ENCODE measurements at regions not wholly inside any gene's neighbourhood (a gene's known extent, or its start where the extent isn't known, plus 50 kb on each side); places are given as distances from the start of the nearest gene placed in this dataset.
"Not testable (repeated sequence)": the region's sequence is repeated elsewhere in the genome, so short reads cannot be mapped to it uniquely, and the experiment has no call there.

- Histone ChIP-seq H3K27me3 (ENCODE audit: control insufficient read depth, insufficient read depth, low read length) (no peaks in the 10 kb centered on the region), H3K36me3 (ENCODE audit: control insufficient read depth, insufficient read depth, low read length) (no peaks in the 10 kb centered on the region), H3K27ac (ENCODE audit: low read length) (no peak overlapping the region), H3K4me3 (ENCODE audit: low read length) (no peak overlapping the region), H3K4me1 (ENCODE audit: control insufficient read depth, insufficient read depth, low read length) (no peaks in the 10 kb centered on the region; the same call in 1 of the 2 replicates), H3K9me3 (ENCODE audit: control insufficient read depth, insufficient read depth, low read length) (no peaks in the 10 kb centered on the region)
- no CpG with 5 or more reads among the region's 2 CpGs for WGBS (ENCODE audit: insufficient coverage, insufficient read length)
- peak; percentile 45 for DNase-seq (ENCODE audit: low read depth, low spot score)
Measured at GRCh38 chr14:99995700-99996356, 69.4 kb upstream of the EVL start.

- Histone ChIP-seq H3K4me1 (ENCODE audit: control insufficient read depth, insufficient read depth, low read length) (no peaks in the 10 kb centered on the region; the same call in 1 of the 2 replicates), H3K9me3 (ENCODE audit: control insufficient read depth, insufficient read depth, low read length) (no peaks in the 10 kb centered on the region), H3K27me3 (ENCODE audit: control insufficient read depth, insufficient read depth, low read length) (no peaks in the 10 kb centered on the region), H3K4me3 (ENCODE audit: low read length) (no peak overlapping the region), H3K27ac (ENCODE audit: low read length) (no peak overlapping the region), H3K36me3 (ENCODE audit: control insufficient read depth, insufficient read depth, low read length) (no peaks in the 10 kb centered on the region)
- no peak for DNase-seq (ENCODE audit: low read depth, low spot score)
- 100% methylated on average over 1 of the region's 5 CpGs for WGBS (ENCODE audit: insufficient coverage, insufficient read length)
Measured at GRCh38 chr14:99996951-99997571, 68.2 kb upstream of the EVL start.

- not testable (repeated sequence) for H3K27me3 ChIP-seq (ENCODE audit: control insufficient read depth, insufficient read depth, low read length); H3K4me3 ChIP-seq (ENCODE audit: low read length); H3K4me1 ChIP-seq (ENCODE audit: control insufficient read depth, insufficient read depth, low read length); H3K9me3 ChIP-seq (ENCODE audit: control insufficient read depth, insufficient read depth, low read length); H3K36me3 ChIP-seq (ENCODE audit: control insufficient read depth, insufficient read depth, low read length); H3K27ac ChIP-seq (ENCODE audit: low read length); DNase-seq (ENCODE audit: low read depth, low spot score)
- no CpG with 5 or more reads among the region's 15 CpGs for WGBS (ENCODE audit: insufficient coverage, insufficient read length)
Measured at GRCh38 chr14:100000398-100000797, 64.8 kb upstream of the EVL start.

GRCh38 chr14:100004392-100004791, 60.8 kb upstream of the EVL start:
- H3K27ac ChIP-seq (ENCODE audit: low read length) = no peak overlapping the region
- H3K27me3 ChIP-seq (ENCODE audit: control insufficient read depth, insufficient read depth, low read length) = no peaks in the 10 kb centered on the region
- H3K36me3 ChIP-seq (ENCODE audit: control insufficient read depth, insufficient read depth, low read length) = no peaks in the 10 kb centered on the region
- H3K4me1 ChIP-seq (ENCODE audit: control insufficient read depth, insufficient read depth, low read length) = no peaks in the 10 kb centered on the region; the same call in 1 of the 2 replicates
- H3K4me3 ChIP-seq (ENCODE audit: low read length) = no peak overlapping the region
- no CpG with 5 or more reads among the region's 1 CpG for WGBS (ENCODE audit: insufficient coverage, insufficient read length)
- H3K9me3 ChIP-seq (ENCODE audit: control insufficient read depth, insufficient read depth, low read length) = peaks cover 1% of the 10 kb centered on the region; the same call in 1 of the 2 replicates
- peak; percentile 13 for DNase-seq (ENCODE audit: low read depth, low spot score)

GRCh38 chr14:100007254-100007653, 58.0 kb upstream of the EVL start:
- Histone ChIP-seq H3K4me1 (ENCODE audit: control insufficient read depth, insufficient read depth, low read length) (no peaks in the 10 kb centered on the region), H3K27me3 (ENCODE audit: control insufficient read depth, insufficient read depth, low read length) (no peaks in the 10 kb centered on the region), H3K27ac (ENCODE audit: low read length) (no peak overlapping the region), H3K36me3 (ENCODE audit: control insufficient read depth, insufficient read depth, low read length) (no peaks in the 10 kb centered on the region), H3K9me3 (ENCODE audit: control insufficient read depth, insufficient read depth, low read length) (peaks cover 1% of the 10 kb centered on the region; the same call in 1 of the 2 replicates), H3K4me3 (ENCODE audit: low read length) (no peak overlapping the region)
- no peak for DNase-seq (ENCODE audit: low read depth, low spot score)
- WGBS (ENCODE audit: insufficient coverage, insufficient read length) = no CpG with 5 or more reads among the region's 1 CpG

GRCh38 chr14:100009802-100010201, 55.4 kb upstream of the EVL start:
- not testable (repeated sequence) for H3K9me3 ChIP-seq (ENCODE audit: control insufficient read depth, insufficient read depth, low read length); H3K27me3 ChIP-seq (ENCODE audit: control insufficient read depth, insufficient read depth, low read length); DNase-seq (ENCODE audit: low read depth, low spot score); H3K36me3 ChIP-seq (ENCODE audit: control insufficient read depth, insufficient read depth, low read length); H3K27ac ChIP-seq (ENCODE audit: low read length); H3K4me3 ChIP-seq (ENCODE audit: low read length); H3K4me1 ChIP-seq (ENCODE audit: control insufficient read depth, insufficient read depth, low read length)
- no CpG with 5 or more reads among the region's 2 CpGs for WGBS (ENCODE audit: insufficient coverage, insufficient read length)

- WGBS (ENCODE audit: insufficient coverage, insufficient read length) = no CpG with 5 or more reads among the region's 4 CpGs
- Histone ChIP-seq H3K27me3 (ENCODE audit: control insufficient read depth, insufficient read depth, low read length) (no peaks in the 10 kb centered on the region), H3K9me3 (ENCODE audit: control insufficient read depth, insufficient read depth, low read length) (no peaks in the 10 kb centered on the region), H3K4me3 (ENCODE audit: low read length) (no peak overlapping the region), H3K4me1 (ENCODE audit: control insufficient read depth, insufficient read depth, low read length) (no peaks in the 10 kb centered on the region), H3K27ac (ENCODE audit: low read length) (no peak overlapping the region), H3K36me3 (ENCODE audit: control insufficient read depth, insufficient read depth, low read length) (no peaks in the 10 kb centered on the region)
- DNase-seq (ENCODE audit: low read depth, low spot score) = no peak
Measured at GRCh38 chr14:100010679-100011078, 54.5 kb upstream of the EVL start.

GRCh38 chr14:100011628-100012325, 53.4 kb upstream of the EVL start:
- Histone ChIP-seq H3K9me3 (ENCODE audit: control insufficient read depth, insufficient read depth, low read length) (no peaks in the 10 kb centered on the region), H3K27me3 (ENCODE audit: control insufficient read depth, insufficient read depth, low read length) (no peaks in the 10 kb centered on the region), H3K4me1 (ENCODE audit: control insufficient read depth, insufficient read depth, low read length) (no peaks in the 10 kb centered on the region), H3K27ac (ENCODE audit: low read length) (no peak overlapping the region), H3K4me3 (ENCODE audit: low read length) (no peak overlapping the region), H3K36me3 (ENCODE audit: control insufficient read depth, insufficient read depth, low read length) (no peaks in the 10 kb centered on the region)
- no CpG with 5 or more reads among the region's 3 CpGs for WGBS (ENCODE audit: insufficient coverage, insufficient read length)
- no peak for DNase-seq (ENCODE audit: low read depth, low spot score)

- H3K36me3 ChIP-seq (ENCODE audit: control insufficient read depth, insufficient read depth, low read length) = no peaks in the 10 kb centered on the region
- no peak for DNase-seq (ENCODE audit: low read depth, low spot score)
- H3K9me3 ChIP-seq (ENCODE audit: control insufficient read depth, insufficient read depth, low read length) = no peaks in the 10 kb centered on the region
- H3K4me3 ChIP-seq (ENCODE audit: low read length) = no peak overlapping the region
- H3K27me3 ChIP-seq (ENCODE audit: control insufficient read depth, insufficient read depth, low read length) = no peaks in the 10 kb centered on the region
- no CpG with 5 or more reads among the region's 2 CpGs for WGBS (ENCODE audit: insufficient coverage, insufficient read length)
- H3K4me1 ChIP-seq (ENCODE audit: control insufficient read depth, insufficient read depth, low read length) = no peaks in the 10 kb centered on the region
- H3K27ac ChIP-seq (ENCODE audit: low read length) = no peak overlapping the region
Measured at GRCh38 chr14:100012478-100013327, 52.5 kb upstream of the EVL start.

GRCh38 chr14:100015251-100015655, 50.0 kb upstream of the EVL start:
- Histone ChIP-seq H3K27ac (ENCODE audit: low read length) (no peak overlapping the region), H3K4me3 (ENCODE audit: low read length) (no peak overlapping the region), H3K36me3 (ENCODE audit: control insufficient read depth, insufficient read depth, low read length) (no peaks in the 10 kb centered on the region), H3K27me3 (ENCODE audit: control insufficient read depth, insufficient read depth, low read length) (no peaks in the 10 kb centered on the region), H3K4me1 (ENCODE audit: control insufficient read depth, insufficient read depth, low read length) (no peaks in the 10 kb centered on the region), H3K9me3 (ENCODE audit: control insufficient read depth, insufficient read depth, low read length) (no peaks in the 10 kb centered on the region)
- DNase-seq (ENCODE audit: low read depth, low spot score) = no peak
- no CpG with 5 or more reads among the region's 9 CpGs for WGBS (ENCODE audit: insufficient coverage, insufficient read length)
